ENCODE measurements at regions not wholly inside any gene's neighbourhood (a gene's known extent, or its start where the extent isn't known, plus 50 kb on each side); places are given as distances from the start of the nearest gene placed in this dataset.

Small RNA genes in the stretch of these regions (small RNA-seq; reads per million reads assigned to genes)
- 0 reads per million in 2 donors for gene AC137499.1

Data from testis (tissue), 2 donors.